ENCODE measurements at regions not wholly inside any gene's neighbourhood (a gene's known extent, or its start where the extent isn't known, plus 50 kb on each side); places are given as distances from the start of the nearest gene placed in this dataset.
A peak's percentile ranks its signal among the peaks of the same experiment; 100 is the strongest.
"Not testable (repeated sequence)": the region's sequence is repeated elsewhere in the genome, so short reads cannot be mapped to it uniquely, and the experiment has no call there.

DNA sequence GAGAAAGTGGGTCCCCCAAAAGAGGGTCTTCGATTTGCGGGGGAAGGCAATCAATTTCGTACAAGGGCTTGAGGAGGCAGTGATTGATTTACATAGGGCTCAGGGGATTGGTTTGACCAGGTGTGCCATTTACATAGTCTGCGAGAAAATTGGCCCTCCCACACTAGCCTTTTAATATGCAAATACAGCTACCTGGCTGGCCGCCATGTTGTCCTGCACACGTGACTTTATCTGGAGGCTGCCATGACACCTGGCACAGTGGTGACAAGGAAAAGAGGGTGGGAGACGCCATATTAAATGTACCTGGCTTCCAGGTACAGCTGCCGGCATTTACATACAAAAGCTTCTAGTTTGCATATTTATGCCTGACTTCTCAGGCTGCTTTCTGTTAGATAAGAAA lies 1577.2 kb upstream of the LRRTM3 start:
- DNase-seq (ENCODE audit: low spot score): no peak

DNA sequence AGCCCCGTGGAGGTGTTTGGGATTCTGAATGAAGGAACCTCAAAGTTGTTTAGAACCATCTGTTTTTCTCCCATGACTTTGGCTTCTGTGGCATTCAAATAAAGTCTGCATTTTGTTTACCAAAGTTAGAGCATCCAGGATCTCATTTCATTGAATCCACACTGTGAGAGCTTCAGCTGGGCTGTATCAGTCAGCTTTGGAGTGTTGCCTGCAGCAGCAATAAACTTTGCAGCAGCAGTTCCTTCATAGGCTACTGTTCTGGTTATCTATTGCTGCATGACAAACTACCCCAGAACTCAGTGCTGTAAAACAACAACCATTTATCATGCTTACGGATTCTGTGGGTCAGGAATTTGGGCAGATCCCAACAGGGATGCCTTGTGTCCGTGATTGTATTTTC lies 1575.2 kb upstream of the LRRTM3 start:
- DNase-seq (ENCODE audit: low spot score): peak; percentile 42

DNA sequence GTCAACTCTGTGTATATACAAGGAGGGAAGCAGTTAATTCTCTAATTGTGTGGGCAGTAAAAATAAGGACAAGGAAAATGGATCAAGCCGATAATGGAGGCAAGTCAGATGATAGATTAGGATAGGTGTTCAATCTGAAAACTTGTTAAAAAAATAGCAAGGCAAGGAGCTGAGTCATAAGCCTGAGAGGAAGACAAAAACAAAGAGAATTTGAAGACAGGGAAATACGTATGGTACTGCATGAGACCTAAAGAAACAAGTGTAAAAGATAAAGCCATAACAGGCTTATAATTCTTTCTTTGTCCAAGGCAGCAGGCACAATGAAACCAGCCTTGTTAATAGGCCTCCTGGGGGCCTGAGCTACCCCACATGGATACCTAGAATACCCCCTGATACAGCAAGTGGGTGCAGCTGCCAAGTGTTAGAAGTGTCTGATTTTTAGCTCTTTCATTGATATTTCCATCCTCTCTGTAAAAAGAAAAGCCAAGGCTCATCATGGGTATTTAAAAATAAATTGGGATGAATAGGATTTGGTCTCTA lies 1570.6 kb upstream of the LRRTM3 start:
- DNase-seq (ENCODE audit: low spot score): no peak

DNA sequence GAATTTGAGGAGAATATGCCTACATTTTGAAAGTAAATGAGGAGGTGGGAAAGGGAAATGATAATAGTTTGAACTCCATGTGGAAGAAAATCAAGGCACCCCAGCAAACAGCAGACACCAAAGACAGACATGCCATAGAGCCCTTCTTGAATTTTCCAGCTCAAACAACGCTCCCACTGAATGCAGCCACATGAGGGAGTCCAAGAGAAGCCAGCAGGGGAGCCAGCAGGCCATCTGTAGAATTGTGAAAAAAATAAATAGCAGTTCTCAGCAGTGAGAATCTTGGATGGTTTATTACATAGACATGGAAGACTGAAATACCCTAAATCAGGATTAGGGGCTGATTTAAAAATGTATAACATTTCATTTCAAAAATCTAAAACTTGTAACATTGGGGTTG lies 1567.3 kb upstream of the LRRTM3 start:
- DNase-seq (ENCODE audit: low spot score): peak; percentile 18

DNA sequence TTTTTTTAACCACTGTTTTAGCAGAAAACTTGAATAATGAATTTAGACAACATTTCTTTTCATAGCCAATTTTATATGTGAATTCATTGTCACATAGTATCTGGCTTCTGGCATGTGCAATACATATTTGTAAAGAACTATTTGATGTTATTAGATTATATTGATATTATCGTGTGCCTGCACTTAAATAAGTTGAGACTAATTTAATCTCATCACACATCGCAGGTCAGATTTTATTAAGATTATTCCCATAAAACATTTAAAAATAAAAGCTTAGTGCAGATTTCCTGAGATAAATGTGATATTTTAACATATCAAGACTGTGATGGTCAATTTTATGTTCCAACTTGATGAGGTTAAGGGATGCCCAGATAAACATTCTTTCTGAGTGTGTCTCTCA lies 1565.3 kb upstream of the LRRTM3 start:
- no peak for DNase-seq (ENCODE audit: low spot score)

DNA sequence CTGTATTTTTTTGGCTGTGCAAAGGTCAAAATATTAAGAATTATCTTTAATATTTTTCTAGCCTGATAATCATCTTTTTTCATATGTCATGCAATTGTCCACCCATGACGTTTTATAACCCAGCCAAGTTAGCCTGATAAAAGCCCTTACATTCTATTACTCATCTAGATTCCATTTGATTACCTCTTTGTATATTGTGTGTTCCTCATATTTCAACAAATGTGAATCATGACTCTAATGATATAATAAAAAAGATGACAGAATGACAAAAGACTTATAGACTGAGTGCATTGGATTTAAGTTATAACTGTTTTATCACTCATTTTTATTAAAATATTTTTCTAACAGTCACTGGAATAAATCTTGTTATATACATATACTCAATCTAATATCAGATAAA lies 1560.0 kb upstream of the LRRTM3 start:
- DNase-seq (ENCODE audit: low spot score): no peak

DNA sequence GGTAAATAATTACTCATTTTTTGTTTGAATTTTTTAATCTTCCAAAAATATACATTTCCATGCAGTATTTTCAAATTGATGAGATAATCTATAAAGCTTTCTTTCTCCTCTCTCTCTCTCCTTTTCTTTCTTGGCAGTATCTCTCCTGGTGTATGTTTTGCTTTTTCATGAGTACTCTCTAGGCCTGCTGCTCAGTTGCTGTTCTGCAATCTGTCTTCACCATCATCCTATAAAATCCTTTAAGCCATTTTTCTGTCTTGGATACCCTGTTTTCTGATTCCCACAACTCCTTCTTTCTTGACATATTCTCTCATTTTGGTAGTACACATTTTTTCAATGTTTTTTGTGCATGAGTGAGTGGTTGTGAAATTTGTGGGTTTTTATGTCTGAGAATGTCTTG lies 1558.1 kb upstream of the LRRTM3 start:
- no peak for DNase-seq (ENCODE audit: low spot score)

DNA sequence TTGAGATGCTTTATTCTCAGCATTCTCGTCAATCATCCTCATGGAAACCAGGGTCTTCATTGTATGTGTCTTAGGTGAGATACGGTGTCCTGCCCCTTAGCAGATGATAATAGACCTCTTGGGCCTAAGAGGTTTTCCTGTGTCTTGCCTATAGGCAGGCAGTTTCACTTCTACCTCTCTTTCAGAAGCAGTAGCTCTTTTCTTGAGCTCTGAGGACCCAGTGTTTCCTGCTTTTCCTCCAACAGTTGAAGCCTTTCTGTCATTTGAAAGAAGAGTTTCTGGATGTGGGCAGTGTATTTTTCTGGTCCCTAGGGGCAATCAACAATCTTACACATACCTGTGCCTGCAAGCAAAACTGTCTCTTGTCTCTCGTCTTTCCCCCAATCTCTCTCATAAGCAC lies 1550.3 kb upstream of the LRRTM3 start:
- no peak for DNase-seq (ENCODE audit: low spot score)

DNA sequence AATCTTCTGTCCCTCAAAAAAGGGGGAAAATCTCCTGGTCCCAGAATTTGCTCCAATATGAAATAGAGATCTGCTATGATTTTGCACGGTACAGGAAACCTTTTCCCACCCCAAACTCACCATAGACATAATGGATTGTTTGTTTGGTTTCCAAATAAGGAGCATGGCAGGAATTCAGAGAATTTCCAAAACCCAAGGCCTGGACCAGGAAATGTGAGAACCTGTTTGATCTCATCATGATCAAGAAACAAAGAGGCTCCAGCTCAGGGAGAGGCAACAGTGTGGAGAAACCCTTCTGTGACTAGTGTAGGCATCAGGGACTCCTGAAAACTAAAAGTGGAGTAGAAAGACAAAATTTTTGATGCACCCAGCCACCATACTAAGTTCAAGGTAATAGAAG lies 1548.1 kb upstream of the LRRTM3 start:
- no peak for DNase-seq (ENCODE audit: low spot score)

DNA sequence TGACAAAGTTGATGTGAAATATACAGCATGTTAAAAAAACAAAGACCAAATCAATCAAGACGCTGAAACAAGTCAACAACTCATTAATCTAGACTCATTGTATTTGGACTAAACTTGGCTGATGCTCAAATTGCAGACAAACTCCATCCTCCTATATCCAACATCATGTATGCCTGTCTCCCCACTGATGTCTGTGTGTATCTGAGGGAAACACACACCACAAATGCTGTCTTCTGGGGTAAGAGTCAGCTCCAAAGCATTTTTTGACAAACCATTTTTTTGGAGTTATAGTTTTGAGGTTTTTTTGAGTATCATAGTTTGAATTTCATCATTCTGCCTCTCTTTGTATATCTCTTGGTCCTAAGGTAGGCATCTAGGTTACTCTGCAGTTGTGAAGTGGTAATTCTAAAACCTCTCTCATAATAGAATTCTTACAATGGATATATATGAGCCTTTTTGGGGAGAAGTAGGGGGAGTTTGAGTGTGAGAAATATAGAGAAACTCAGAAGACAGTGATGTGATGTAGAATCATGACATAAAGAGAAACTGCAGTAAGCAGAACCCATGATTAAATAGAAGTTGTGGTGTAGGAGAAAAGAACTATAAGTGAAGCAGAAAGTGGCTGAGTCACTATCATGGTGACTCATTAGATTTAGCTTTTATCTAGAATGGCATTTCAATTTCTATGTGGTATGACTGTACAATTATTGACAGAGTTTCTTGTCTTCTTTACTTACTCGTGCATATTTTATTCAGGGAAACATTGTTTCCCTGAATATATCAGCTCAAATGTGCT lies 1531.1 kb upstream of the LRRTM3 start:
- DNase-seq (ENCODE audit: low spot score): peak; percentile 89

DNA sequence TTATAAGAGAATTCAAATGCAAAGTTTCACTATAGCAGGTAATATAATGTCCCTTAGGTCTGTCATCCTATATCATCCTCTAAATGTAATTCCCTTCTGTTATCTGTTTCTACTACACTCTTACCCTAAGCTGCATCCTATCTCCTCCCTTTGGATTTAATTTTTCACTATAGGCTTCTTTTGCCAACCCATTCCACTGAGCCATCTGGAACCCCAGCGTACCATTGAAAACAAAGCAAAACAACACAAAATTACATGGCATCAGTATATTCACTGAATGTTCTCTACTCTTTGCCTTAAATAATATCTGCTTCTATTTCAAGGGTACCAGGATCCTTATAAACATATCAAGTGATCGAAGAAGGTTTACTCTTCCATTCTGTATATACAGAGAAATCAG lies 1530.2 kb upstream of the LRRTM3 start:
- no peak for DNase-seq (ENCODE audit: low spot score)

DNA sequence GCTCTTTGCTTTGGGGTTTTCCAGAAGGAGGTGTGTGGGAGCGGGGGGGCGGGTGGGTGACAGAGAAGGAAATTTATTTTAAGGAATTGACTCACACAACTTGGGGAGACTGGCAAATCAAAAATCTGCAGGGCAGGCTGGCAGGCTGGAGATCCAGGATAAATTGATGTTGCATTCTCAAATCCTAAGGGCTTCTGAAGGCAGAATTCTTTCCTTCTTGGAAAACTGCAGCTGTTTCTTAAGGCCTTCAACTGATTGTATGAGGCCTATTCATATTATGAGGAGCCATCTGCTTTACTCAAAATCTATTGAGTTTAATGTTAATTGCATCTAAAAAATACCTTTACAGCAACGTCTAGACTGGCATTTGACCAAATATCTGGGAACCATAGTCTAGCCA lies 1528.8 kb upstream of the LRRTM3 start:
- no peak for DNase-seq (ENCODE audit: low spot score)

DNA sequence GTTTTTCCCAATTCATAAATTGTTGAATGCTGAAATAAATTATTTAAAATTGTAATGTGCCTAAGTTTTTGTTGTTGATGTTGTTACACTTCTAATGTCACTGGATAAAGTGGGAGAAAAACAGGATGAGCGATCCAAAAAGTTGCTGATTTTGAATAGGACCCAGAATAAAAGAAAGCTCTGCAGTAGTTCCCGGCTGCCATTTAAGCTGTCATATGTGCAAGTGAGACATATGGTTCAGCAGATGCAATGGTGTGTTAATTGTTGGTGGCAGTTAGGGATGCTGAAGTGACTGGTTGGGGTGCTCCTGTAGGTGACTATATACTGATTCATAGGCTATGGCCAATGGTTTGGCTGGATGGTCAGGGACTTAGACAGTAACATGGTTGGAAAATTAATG lies 1517.4 kb upstream of the LRRTM3 start:
- no peak for DNase-seq (ENCODE audit: low spot score)

DNA sequence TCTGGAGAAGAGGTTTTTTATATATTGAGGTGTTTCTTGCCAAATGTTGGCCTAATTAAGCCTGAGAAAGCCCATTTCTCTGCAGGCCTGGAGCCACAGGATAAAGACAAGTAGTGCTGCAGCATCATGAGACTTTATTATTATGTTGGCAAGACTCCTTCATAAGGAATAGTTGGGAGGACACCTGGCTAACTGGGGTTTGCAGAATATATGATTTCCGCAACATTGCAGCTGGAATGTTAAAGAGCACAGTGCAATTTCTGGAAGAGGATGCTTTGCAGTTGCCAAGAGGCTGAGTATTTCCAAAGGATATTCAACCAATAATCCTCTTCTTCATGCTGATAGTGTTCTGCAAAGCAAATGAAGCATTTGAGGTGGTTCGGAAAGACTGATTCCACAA lies 1512.8 kb upstream of the LRRTM3 start:
- no peak for DNase-seq (ENCODE audit: low spot score)

DNA sequence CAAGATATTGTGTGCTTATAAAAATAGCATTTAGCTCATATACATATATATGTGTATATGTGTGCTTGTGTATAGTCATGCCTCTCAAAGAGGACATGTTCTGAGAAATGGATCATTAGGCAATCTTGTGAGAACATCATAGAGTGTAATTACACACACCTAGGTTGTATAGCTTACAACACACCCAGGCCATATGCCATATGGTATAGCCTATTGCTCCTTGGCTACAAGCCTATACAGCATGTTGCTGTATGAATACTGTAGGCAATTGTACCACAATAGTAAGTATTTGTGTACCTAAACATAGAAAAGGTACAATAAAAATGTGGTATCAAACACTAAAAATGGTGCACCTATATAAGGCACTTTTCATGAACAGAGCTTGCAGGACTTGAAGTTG lies 1510.5 kb upstream of the LRRTM3 start:
- no peak for DNase-seq (ENCODE audit: low spot score)

DNA sequence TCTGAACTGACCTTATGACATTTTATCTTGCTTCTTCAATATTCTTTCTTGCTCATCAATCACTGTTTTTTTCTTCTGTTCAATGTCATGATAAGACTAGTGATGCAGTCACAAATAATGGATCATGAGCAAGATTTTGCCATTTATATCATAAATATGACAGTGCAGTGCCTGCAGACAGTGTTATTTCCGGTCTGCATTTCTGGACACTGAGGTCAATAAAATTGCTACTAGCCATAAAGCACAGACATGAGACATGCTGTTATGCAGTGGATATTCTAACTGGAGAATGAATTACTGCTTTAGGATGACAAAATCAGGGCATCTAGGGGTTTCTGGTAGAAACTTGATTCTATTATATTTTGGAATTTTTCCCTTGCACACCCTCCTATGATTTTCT lies 1509.7 kb upstream of the LRRTM3 start:
- DNase-seq (ENCODE audit: low spot score): peak; percentile 39

DNA sequence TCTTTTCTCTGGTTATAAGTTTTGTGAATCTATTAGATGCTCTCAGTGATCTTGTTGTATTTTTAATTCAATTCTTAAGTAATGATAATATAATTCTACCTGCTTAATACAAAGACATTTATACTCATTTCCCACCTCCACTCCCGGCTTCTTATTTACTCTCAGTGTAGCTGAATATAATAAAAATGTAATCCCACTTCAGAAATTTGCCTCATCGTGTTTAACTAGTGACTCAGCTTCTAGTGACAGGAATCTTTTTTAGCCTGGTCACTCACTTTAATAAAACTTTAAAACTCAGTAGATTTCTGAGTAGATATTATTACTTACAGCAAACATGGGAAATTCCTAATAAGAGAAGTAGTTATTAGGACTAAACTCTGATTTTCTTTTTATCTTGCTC lies 1506.2 kb upstream of the LRRTM3 start:
- peak; percentile 20 for DNase-seq (ENCODE audit: low spot score)

DNA sequence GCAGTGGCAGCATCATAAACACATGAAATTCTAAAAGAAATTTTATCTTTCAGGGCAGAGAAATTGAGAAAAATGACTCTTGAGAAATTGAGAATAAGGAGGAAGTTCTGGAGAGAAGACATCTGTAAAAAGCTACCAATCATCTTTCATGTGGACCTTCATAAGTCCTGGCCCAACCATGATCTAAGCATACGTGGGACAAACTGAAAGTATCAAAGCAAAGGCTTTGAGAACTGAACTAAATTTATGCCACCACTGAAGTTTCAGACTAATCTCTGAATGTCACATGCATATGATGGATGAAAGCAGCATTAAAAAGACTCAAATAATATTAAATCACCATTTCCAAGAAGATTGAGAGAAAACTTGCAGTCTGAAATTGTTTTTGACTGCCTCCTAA lies 1502.8 kb upstream of the LRRTM3 start:
- no peak for DNase-seq (ENCODE audit: low spot score)

DNA sequence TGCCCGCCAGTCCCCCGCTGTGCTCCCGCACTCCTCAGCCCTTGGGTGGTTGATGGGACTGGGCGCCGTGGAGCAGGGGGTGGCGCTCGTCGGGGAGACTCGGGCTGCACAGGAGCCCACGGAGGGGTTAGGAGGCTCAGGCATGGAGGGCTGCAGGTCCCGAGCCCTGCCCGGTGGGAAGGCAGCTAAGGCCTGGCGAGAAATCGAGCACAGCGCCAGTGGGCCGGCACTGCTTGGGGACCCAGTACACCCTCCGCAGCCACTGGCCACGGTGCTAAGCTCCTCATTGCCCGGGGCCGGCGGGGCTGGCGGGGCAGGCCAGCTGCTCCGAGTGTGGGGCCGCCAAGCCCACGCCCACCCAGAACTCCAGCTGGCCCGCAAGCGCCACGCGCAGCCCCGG lies 1496.5 kb upstream of the LRRTM3 start:
- not testable (repeated sequence) for DNase-seq (ENCODE audit: low spot score)

DNA sequence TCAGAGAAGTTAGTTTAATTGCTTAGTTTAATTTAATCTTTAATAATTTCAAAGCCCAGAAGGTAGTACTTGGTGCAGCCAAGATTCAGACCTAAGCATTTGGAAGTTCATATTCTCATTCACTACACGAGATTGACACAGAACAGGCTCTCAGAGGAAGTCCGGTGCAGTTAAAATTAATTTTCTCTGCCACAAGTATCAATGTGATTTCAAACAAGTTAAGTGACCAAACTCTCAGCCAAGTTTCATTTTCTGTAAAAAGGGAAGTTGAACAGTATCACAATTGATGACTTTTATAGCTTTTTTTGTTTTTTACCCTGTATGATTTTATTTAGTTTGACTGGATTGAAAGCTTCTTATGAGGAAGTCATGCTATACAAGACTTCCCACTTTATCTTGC lies 1494.9 kb upstream of the LRRTM3 start:
- no peak for DNase-seq (ENCODE audit: low spot score)

DNA sequence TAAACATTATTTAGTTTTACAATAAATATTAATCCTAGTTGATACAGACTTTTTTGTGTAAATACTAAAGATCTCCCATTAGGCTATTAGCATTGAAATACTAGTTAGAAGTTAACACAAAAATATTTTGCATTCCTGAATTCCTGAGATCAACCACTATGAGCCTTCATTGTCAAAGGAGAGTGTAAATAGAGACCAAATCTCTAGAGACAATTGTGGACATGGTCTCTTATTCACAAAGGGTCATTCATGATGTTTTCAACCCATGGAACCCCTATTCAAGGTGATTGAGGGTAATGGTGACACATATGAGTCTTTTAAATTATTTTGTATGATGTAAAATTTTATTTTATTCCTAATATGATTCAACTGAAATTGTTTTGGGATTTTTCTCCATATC lies 1454.8 kb upstream of the LRRTM3 start:
- DNase-seq (ENCODE audit: low spot score): no peak

DNA sequence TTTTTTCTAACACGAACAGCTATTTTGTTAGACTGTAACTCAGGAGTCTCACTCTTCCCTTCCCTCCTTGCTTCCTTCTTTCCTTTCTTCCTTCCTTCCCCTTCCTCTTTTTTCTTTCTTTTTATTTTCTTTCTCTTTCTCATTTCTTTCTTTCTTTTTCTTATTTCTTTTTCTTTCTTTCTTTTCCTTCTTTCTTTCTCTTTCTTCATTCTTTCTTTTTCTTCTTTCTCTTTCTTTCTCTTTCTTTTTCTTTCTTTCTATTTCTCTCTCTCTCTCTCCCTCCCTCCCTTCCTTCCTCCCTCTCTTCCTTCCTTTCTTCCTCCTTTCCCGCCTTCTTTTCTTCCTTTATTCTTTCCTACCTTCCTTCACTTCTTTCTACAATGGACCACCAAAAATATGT lies 1443.0 kb upstream of the LRRTM3 start:
- DNase-seq (ENCODE audit: low spot score): no peak

DNA sequence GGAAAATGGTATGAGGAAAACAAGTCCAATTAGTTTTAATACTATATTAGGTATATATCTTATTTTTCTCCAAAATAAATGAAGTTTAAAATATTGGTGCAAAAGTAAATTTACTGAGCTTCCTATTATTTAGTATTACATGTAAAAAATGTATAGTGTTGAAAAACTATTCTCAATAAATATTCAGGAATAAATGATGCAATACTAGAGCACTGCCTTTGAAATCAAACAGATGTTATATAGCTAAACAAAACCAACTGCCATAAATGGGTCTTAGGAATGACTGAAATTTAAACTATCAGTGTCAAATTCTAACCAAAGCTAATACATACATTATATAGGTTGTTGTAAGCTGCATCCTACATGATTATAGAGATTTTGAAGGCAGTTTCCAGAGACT lies 1434.0 kb upstream of the LRRTM3 start:
- DNase-seq (ENCODE audit: low spot score): no peak

DNA sequence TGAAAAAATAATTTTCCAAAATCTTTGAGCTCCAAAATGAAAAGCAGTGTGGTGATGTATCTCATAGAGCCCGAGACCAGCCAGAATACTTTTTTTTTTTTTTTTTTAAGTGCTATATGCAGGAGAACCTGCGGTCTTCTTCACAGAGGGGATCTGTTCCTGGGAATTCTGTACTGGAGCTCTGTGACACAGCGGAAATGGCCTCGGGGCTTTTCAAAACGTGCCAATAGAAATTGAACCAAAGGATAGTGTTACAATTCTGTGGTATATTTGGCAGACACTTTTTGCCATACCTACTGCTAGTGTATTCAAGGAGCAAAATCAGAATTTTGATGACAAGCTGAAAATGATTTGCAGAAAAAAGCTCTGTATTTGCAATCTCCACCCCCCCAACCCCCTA lies 1429.3 kb upstream of the LRRTM3 start:
- DNase-seq (ENCODE audit: low spot score): no peak

Data from A172 (cell line).